Amygdala (tissue), 56 donors: ENCODE measurements at regions not wholly inside any gene's neighbourhood (a gene's known extent, or its start where the extent isn't known, plus 50 kb on each side); places are given as distances from the start of the nearest gene placed in this dataset.

ENCODE experiments used
- DNase-seq, 56 donors: peaks; one replicate each; lab custom pipeline; 2025; lab: John Stamatoyannopoulos, UW

DNA sequence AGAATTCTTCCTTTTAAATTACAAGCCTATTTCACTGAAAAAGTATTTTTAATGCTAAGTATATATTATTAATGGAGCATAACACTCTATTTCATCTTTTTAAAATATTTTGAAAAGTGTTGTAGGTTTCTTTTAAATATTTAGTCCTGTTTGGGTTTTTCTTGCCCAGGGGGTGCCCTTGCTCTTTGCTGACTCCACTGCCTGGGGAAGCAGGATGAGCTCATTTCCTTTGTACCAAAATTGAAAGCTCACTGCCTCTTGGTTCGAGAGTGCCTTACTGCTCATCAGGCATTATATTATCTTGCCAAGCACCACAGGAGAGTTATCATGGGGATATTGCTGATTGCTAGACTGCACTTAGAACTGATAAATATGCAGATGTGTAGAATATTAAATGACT lies 819.2 kb downstream of the PCDH18 start:
- peak in 11 of 56 donors; percentile 0 to 34 (median 7) for DNase-seq

DNA sequence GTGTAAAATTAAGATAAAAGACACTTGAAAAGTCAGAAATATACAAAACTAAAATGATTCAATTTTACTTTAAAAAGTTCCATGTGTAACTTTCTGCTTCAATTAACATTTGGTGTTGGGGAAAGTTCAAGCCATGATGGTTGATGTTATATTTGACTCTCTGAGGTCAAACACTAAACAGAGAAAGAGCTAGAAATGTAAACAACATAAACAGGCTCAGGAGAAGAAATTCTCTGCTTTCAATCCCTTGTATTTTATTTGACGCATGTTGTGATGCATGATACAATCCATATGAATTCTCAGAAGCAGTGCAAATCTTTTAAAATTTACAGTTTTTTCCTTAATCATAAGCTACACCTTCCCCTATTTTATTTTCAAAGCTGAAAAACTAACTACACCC lies 822.4 kb downstream of the PCDH18 start:
- no peak for DNase-seq

DNA sequence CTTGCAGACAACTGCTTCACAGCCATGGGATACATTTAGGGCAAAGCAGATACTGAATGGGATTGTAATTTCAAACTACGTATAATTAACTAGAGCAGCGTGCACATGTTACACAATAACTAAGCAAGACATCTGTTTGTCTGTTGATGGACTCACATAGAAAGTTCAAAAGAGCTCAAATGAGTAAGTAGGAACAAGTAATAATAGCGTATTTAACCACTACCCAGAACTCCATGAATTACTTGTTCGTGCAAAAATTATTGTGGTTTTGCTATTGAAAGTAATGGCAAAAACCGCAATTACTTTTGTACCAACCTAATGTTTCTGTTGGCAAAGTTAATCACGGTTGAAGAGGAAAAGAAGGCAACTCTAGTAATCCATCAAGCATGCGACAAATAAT lies 825.4 kb downstream of the PCDH18 start:
- no peak for DNase-seq

DNA sequence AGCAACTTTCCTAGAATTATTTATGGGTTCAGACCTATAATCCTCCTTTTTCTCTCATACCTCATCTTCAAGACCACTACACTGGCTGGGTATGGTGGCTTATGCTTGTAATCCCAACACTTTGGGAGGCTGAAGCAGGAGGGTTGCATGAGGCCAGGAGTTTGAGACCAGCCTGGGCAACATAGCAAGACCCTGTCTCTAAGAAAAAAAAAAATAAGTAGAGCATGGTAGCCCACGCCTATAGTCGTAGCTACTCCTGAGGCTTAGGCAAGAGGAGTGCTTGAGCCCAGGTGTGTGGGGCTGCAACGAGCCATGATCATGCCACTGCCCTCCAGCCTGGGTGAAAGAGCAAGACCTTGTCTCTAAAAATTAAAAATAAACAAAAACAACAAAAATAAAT lies 832.4 kb downstream of the PCDH18 start:
- no peak for DNase-seq

DNA sequence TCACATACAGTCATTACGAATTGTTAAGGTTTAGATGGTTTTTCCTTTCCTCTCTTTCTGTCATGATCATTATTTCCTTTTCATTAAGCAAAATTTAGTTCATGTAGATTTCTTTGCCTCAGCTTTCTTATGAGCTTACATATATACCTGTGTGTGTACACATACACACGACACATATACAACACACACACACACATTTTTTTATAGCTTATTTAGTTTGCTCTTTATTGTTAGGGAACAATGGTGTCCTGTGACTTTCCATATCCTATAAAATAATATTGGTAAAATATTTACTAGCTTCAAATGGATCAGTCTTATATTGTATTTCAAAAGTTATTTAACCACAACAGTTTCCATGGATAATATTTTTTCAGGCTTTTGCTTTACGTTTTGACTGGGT lies 840.7 kb downstream of the PCDH18 start:
- no peak for DNase-seq

DNA sequence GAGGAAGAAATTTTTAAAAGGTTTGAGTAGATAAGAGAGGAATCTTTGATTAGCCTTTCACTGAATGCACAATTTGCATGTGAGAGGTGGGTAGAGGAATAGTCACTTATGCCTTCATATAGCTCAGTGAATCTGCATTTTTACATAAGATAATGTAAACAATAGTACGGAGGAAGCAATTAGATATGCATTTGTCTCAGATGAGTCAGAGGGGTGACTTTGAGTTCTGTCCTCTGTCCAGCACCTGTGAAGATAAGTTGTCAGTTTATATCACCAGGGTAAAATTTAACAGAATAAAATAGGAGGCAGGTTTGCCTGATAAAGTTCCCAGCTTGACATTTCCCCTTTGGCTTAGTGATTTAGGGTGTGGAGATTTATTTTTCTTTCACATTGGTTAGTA lies 841.9 kb downstream of the PCDH18 start:
- DNase-seq, result no peak

DNA sequence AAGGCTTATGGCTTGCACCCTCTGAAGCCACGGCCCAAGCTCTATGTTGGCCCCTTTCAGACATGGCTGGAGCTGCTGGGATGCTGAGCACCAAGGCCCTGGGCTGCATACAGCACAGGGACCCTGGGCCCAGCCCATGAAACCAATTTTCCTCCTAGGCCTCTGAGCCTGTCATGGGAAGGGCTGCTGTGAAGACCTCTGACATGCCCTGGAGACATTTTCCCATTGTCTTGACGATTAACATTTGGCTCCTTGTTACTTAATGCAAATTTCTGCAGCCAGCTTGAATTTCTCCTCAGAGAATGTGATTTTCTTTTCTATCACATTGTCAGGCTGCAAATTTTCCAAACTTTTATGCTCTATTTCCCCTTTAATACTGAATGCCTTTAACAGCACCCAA lies 844.7 kb downstream of the PCDH18 start:
- DNase-seq, result no peak

DNA sequence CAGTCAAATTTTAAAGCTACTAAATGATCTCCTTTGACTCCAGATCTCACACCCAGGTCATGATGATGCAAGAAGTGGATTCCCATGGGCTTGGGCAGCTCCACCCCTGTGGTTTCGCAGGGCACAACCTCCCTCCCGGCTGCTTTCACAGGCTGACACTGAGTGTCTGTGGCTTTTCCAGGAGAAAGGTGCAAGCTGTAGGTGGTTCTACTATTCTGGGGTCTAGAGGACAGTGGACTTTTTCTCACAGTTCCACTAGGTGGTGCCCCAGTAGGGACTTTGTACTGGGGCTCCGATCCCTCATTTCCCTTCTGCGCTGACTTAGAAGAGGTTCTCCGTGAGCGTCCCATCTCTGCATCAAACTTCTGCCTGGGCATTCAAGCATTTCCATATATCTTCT lies 845.2 kb downstream of the PCDH18 start:
- DNase-seq, result peak in 1 of 56 donors; percentile 1

DNA sequence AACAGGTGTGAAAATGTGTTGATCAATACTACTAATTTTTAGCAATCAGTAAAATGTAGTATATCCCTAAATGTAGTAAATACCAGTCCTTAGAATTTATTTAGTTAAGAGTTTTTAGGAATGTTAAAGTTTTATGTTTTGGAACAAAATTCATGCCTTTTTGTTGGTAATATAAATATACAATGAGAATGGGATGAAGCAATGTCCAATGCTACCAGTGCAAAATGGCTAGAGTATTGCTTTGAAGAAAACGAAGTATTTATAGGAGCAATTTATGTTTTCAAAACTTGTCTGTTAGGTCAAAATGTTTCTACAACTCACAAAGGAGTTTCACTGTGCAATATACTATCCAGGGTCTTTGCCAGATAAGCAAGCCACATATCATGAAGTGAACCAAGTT lies 851.5 kb downstream of the PCDH18 start:
- DNase-seq, result no peak

DNA sequence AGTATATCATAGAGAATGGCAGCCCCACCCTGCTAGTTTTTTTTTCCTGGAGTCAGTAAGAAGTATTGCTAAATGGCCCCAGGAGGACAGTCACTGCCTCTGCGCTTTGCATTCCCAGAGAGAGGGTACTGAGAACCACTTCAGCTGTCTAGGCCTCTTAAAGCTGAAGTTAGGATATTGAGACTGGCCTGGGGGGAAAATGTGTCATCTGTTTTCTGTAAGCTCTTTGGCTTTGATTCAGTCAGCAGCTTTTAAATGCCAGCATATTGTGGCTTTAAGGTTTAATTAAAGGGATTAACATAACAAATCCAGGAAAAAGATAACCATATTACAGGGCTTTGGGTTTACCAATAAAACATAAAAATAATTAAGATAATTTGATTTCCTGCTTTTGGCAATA lies 852.0 kb downstream of the PCDH18 start:
- DNase-seq, result no peak

DNA sequence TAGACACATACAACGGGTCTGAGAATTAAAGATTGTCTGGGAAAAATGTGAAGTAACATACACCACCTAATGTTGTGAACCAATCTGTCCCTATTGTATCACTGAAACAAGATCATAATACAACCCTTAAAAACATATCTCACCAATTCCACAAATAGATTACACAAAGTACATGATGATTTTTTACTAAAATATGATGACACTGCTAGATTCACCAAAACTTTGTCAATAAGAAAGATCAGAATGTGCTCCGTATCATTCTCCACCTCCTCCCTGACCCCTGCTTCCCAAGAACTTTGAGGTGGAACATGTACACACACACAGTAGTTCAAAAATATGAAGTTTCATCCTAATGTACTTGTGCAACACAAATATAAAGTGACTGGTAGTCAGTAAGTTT lies 862.0 kb downstream of the PCDH18 start:
- DNase-seq, result no peak

DNA sequence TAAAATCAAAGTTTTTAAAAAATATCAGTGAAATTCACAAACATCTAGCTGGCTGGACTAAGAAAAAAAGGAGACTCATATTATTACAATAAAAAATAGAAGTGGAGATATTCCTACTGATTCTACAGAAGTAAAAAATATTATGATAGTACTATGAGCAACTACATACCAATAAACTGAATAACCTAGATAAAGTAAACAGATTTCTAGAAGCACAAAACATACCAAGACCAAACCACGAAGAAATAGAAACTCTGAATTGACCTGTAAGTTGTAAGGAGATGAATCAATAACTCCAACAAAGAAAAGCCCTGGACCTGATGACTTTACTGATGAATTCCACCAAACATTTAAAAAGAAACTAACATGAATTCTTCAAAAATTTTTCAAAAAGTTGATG lies 867.3 kb downstream of the PCDH18 start:
- DNase-seq, result no peak

DNA sequence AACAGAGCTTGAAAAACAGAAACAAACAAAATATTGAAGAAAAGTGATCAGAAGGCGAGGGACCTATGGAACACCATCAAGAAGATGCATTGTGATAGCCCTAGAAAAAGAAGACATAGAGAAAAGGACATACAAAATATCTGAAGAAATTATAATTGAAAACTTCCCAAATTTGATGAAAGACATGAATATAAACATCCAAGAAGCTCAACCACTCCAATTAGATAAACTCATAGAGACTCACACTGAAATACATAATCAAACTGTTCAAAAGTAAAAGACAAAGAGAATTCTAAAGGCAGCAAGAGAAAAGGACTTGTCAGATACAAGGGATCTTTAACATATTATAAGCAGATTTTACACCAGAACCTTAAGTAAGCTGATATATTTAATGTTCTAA lies 869.8 kb downstream of the PCDH18 start:
- no peak for DNase-seq

DNA sequence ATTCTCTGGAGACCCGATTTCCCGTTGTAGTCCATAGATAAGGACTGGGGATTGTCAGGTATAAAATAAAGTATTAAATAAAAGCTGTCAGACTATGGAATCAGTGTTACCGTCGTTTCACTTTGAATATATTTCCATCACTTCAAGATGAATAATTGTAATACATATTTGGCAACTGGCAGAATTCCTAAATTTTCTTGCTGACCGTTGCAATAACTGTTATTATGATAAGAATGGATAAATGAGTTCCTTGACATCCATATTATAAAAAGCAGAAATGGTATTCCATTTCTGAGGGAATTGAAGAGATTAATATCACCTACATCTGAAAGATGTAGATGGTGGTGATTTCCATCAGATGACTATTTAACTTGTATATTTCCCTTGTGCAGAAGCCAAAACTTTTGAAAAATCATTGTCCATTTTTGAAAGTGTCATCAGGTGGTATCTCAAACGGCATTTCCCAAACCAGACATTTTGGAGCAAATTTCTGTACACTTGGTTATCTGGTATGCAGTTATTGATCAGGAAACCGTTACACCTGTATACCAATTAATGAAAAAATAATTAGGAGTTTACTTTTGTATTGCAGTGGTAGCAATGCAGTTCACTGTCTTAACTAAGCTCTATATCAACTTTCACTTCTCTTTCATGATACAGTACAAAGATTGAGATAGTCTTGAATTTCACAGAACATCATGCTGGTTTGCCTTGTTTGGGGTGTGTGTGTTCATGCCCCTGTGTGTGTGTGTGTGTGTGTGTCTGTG lies 878.5 kb downstream of the PCDH18 start:
- DNase-seq, result no peak

DNA sequence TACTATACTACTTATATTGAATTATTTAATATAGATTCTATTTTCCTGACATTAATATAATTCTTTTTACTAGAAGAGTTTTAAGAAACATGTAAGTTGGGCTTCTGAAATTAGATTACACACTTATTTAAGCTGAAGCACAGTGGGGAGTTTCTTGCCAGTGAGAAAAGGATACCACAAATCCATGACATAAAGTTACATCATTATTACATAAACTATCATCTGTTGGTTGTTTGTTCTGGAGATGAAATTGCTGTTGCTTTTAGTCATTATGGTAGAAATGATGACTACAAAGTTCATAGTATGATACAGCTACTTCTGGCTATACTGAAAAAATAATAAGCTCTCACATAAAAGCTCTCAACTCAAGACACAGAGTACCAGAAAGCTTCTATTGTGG lies 880.4 kb downstream of the PCDH18 start:
- no peak for DNase-seq

DNA sequence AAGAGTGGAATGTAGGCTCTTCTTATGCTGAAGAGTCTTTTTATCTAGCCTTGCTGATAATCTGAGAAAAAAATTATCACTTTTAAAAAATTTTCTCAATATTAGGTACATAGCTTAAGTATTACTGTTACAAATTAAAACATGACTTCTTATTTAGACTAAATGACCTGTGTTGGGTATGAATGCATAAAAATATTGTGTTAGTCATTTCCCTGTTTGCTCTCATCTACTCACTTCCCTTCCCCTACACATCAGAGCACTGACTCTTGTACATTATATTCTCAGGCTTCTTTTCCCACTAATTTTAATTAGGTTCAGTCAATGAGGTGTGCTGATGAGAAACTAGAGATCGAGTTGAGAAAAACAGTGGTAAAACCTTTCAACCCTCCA lies 881.0 kb downstream of the PCDH18 start:
- no peak for DNase-seq

DNA sequence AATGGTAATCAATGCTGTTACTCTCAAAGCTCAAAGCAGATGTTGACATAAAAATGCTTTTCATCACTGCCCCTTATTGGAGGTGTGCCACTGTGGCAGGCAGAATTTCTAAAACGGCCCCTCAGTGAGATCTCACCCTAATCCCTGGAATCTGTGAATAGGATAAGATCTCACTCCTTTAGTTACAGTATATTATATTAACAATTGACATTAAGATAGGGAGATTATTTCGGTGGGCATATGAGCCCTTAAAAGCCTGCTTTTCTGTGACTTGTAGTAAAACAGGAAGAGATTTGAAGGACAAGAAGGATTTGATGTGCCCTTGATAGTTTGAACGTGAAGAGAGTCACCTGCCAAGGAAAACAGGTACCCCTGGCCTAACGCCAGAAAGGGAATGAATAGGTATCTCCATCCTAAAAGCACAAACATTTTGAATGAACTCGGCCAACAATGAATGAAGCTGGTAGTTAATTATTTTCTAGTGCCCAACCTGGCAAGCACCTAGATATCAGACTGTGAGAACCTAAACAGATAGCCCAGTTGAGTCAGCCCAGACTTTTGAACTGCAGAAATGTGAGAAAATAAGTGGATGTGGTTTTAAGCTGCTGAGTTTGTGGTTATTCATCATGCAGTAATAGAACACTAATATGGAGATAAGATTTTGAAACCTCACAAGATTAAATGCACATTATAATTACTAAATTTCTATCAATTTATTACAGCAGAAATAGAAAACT lies 881.6 kb downstream of the PCDH18 start:
- no peak for DNase-seq

DNA sequence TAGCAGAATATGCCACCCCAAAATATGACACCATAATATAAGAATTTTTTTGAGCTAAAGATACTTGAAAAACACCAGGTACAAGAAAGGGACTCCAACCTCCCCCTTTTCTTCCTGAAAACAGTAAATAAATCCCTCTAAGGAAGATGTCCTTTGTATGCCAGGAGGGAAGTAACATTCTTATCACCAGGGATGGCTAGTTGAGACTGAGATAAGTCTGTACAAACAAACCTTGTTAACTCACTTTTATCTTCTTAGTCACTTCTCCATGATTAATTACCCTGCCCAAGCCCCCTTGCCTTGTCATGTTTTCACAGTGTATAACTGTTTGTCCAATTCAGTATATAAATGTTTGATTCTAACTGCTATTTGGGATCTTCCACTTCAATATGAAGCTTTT lies 888.0 kb downstream of the PCDH18 start:
- DNase-seq, result no peak

DNA sequence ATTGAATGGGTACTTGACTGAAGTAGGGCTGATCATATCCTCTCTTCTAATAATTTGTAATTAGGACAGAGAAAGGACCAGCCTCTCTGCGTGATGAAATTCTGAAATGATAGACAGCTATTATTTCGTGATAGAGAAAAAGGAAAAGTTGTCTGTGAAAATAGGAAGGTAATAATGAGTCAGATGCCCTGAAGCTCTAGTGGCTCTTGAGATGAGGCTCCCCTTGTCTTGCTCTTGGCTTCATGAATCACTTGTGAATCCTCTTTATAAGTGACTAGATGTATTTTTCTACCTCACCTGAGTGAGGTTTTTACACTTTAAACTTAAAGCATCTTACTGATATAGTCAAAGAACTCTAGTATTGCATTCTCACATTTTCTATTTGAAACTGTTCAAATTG lies 888.9 kb downstream of the PCDH18 start:
- DNase-seq, result no peak

DNA sequence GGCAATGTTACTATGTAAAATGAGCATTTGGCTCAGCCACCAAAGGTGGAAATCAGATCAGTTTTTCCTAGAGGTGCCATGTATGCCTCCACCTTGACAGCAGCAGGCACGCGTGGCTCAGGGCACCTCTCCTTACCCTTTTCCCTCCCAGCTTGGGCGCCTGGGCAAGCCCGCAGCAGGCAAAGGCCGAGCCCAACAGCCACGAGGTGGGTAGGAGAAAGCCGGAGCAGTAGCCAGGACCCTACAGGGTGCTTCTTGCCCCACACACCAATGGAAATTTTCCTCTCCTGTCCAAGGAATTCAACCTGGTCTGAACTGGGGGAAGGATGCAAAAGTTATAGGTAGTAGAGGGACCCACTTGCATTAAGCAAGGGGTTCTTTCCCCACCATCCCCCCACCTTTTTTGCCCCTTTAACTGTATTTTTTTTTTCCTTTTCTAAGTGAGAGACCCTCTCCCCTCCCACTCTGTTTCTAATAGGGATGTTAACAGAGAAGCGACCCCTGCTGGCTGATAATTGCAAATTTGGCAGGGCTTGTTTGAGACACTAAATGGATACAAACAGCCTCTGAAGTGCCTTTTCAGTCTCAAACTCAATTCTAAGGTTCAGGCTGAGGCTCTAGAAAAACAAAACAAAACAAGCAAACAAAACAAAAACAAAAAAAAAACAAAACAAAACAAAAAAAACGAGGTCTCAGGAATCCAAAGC lies 895.1 kb downstream of the PCDH18 start:
- DNase-seq, result peak in 4 of 56 donors; percentile 1 to 21 (median 4)

DNA sequence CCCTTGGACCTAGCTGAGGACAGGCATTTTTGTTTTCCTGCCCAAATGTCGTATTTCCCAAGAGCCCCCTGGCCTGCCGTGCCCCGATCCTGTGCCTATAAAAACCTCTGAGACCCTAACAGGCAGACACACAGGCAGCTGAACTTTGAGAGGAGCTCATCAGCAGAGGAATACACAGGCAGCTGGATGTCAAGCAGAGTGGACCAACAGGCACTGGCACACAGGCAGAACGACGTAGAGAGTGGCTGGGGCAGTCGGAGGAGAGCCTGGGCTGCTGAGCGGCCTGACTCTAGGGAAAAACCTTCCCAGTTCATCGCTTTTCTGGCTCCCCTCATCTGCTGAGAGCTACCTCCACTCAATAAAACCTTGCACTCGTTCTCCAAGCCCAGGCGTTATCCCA lies 896.1 kb downstream of the PCDH18 start:
- DNase-seq, result no peak

DNA sequence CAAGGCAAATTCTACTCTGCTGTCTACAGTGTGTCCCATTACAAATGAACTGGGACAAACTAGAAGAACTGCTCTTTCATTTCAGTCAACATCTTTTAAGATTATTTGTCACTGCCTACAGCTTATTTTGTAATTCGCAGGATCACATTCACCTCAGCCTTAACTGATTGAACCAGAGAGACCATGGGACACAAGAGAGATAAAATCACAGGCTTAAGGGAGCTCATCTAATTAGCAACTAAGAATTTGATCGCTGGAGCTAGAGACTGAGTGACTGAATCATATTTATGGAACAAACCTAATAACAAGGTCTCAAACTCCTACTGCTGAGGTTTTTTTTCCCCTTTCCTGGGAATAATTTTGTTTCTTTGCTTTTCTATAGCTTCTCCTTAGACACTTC lies 898.2 kb downstream of the PCDH18 start:
- DNase-seq, result no peak
